ENCODE measurements at regions not wholly inside any gene's neighbourhood (a gene's known extent, or its start where the extent isn't known, plus 50 kb on each side); places are given as distances from the start of the nearest gene placed in this dataset.

GRCh38 chr11:119786431-119787073, 57.6 kb upstream of the NECTIN1 start:
- in situ Hi-C loops (cut with MboI; ENCODE audit: low sequenced_read_pairs), result no loop called here
- no peak overlapping the region for H3K4me3 ChIP-seq
- H3K4me1 ChIP-seq, result peaks cover 4% of the 10 kb centered on the region
- no peaks in the 10 kb centered on the region for H3K36me3 ChIP-seq (replicated peaks)
- no peak for DNase-seq (ENCODE audit: low spot score in 2 of 2)
- H3K27me3 ChIP-seq (ENCODE audit: low read depth), result no peaks in the 10 kb centered on the region
- H3K9me3 ChIP-seq, result no peaks in the 10 kb centered on the region

GRCh38 chr11:119785131-119785530, 56.1 kb upstream of the NECTIN1 start:
- no peak for DNase-seq (ENCODE audit: low spot score in 2 of 2)
- Histone ChIP-seq H3K9me3 (no peaks in the 10 kb centered on the region), H3K36me3 (replicated peaks) (no peaks in the 10 kb centered on the region), H3K4me1 (no peaks in the 10 kb centered on the region), H3K4me3 (no peak overlapping the region), H3K27me3 (ENCODE audit: low read depth) (no peaks in the 10 kb centered on the region)
- in situ Hi-C loops (cut with MboI; ENCODE audit: low sequenced_read_pairs), result no loop called here

GRCh38 chr11:119784421-119784820, 55.4 kb upstream of the NECTIN1 start:
- Histone ChIP-seq H3K27me3 (ENCODE audit: low read depth) (no peaks in the 10 kb centered on the region), H3K4me3 (no peak overlapping the region), H3K36me3 (replicated peaks) (no peaks in the 10 kb centered on the region), H3K9me3 (no peaks in the 10 kb centered on the region), H3K4me1 (no peaks in the 10 kb centered on the region)
- in situ Hi-C loops (cut with MboI; ENCODE audit: low sequenced_read_pairs), result no loop called here
- DNase-seq (ENCODE audit: low spot score in 2 of 2), result no peak

GRCh38 chr11:119783466-119784400, 54.7 kb upstream of the NECTIN1 start:
- H3K4me3 ChIP-seq, result no peak overlapping the region
- in situ Hi-C loops (cut with MboI; ENCODE audit: low sequenced_read_pairs), result no loop called here
- H3K4me1 ChIP-seq, result no peaks in the 10 kb centered on the region
- H3K36me3 ChIP-seq (replicated peaks), result no peaks in the 10 kb centered on the region
- DNase-seq (ENCODE audit: low spot score in 2 of 2), result no peak
- H3K9me3 ChIP-seq, result no peaks in the 10 kb centered on the region
- H3K27me3 ChIP-seq (ENCODE audit: low read depth), result no peaks in the 10 kb centered on the region

- H3K27me3 ChIP-seq (ENCODE audit: low read depth), result no peaks in the 10 kb centered on the region
Measured at GRCh38 chr11:119782739-119783072, 53.7 kb upstream of the NECTIN1 start.

GRCh38 chr11:119782006-119782738, 53.2 kb upstream of the NECTIN1 start:
- H3K9me3 ChIP-seq, result no peaks in the 10 kb centered on the region
- H3K4me3 ChIP-seq, result no peak overlapping the region
- H3K36me3 ChIP-seq (replicated peaks), result no peaks in the 10 kb centered on the region
- no peaks in the 10 kb centered on the region for H3K27me3 ChIP-seq (ENCODE audit: low read depth)
- in situ Hi-C loops (cut with MboI; ENCODE audit: low sequenced_read_pairs), result no loop called here
- DNase-seq (ENCODE audit: low spot score in 2 of 2), result no peak
- H3K4me1 ChIP-seq, result no peaks in the 10 kb centered on the region

More at GRCh38 chr11:119782739-119783072, 53.7 kb upstream of the NECTIN1 start:
- H3K36me3 ChIP-seq (replicated peaks), result no peaks in the 10 kb centered on the region
- in situ Hi-C loops (cut with MboI; ENCODE audit: low sequenced_read_pairs), result no loop called here
- no peak for DNase-seq (ENCODE audit: low spot score in 2 of 2)
- H3K4me1 ChIP-seq, result no peaks in the 10 kb centered on the region
- no peak overlapping the region for H3K4me3 ChIP-seq
- H3K9me3 ChIP-seq, result no peaks in the 10 kb centered on the region

GRCh38 chr11:119780222-119780953, 51.4 kb upstream of the NECTIN1 start:
- no peak for DNase-seq (ENCODE audit: low spot score in 2 of 2)
- H3K27me3 ChIP-seq (ENCODE audit: low read depth), result peaks cover 4% of the 10 kb centered on the region; the same call in 1 of the 2 replicates
- H3K36me3 ChIP-seq (replicated peaks), result no peaks in the 10 kb centered on the region
- in situ Hi-C loops (cut with MboI; ENCODE audit: low sequenced_read_pairs), result no loop called here
- no peaks in the 10 kb centered on the region for H3K4me1 ChIP-seq
- no peaks in the 10 kb centered on the region for H3K9me3 ChIP-seq
- no peak overlapping the region for H3K4me3 ChIP-seq

GRCh38 chr11:119779195-119780071, 50.4 kb upstream of the NECTIN1 start:
- no peaks in the 10 kb centered on the region for H3K36me3 ChIP-seq (replicated peaks)
- no peaks in the 10 kb centered on the region for H3K9me3 ChIP-seq
- in situ Hi-C loops (cut with MboI; ENCODE audit: low sequenced_read_pairs), result no loop called here
- DNase-seq (ENCODE audit: low spot score in 2 of 2), result no peak
- H3K27me3 ChIP-seq (ENCODE audit: low read depth), result peaks cover 4% of the 10 kb centered on the region; the same call in 1 of the 2 replicates
- no peak overlapping the region for H3K4me3 ChIP-seq
- no peaks in the 10 kb centered on the region for H3K4me1 ChIP-seq

Data from HAP-1 (cell line).